ENCODE measurements at regions not wholly inside any gene's neighbourhood (a gene's known extent, or its start where the extent isn't known, plus 50 kb on each side); places are given as distances from the start of the nearest gene placed in this dataset.

DNA sequence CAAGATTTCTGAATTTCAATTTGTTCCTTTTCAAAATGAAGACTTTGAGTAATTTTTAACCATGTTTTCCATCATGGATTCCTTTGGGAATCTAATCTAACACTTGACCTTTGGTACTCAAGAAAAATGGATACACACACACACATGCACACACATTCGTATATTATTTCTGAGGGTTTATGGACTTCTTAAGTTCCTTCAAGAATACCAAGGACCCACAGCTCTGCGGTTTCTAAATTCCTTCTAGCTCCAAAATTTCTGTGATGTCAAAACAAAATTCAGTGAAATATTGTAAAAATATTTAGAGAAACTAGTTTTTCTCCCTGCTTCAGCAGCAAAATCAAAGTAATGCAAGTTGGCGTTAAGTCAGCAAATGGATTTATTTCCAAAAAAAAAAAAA lies 98.3 kb upstream of the FAM13C start:
- no peak overlapping the region for H3K27ac ChIP-seq (ENCODE audit: low read depth, low read length)
- H3K9ac ChIP-seq (replicated peaks in 1 of 4; ENCODE audit: extremely low read depth in 1 of 4, low read depth in 3 of 4, low read length in 3 of 4), result no peak overlapping the region
- H4K5ac ChIP-seq (ENCODE audit: insufficient read length, low read depth, low read length), result no peak overlapping the region
- H2BK20ac ChIP-seq (ENCODE audit: low read length), result no peak overlapping the region
- H3K4me1 ChIP-seq (replicated peaks in 1 of 4; ENCODE audit: control insufficient read depth in 3 of 4, insufficient read depth in 4 of 4, low read length in 3 of 4), result no peaks in the 10 kb centered on the region
- no peaks in the 10 kb centered on the region for H4K20me1 ChIP-seq (replicated peaks in 1 of 2; ENCODE audit: control insufficient read depth in 1 of 2, insufficient read depth in 2 of 2, low read length in 2 of 2)
- H2AK5ac ChIP-seq (ENCODE audit: low read depth, low read length), result no peak overlapping the region
- 96% methylated on average over 3 of the region's 3 CpGs; no CpG with 5 or more reads in 1 of the 2 experiments for WGBS, 2 experiments (ENCODE audit: extremely low coverage in 1 of 2, insufficient coverage in 1 of 2, insufficient read length in 1 of 2, insufficient replicate concordance in 2 of 2, low coverage in 1 of 2, low lambda C conversion rate in 2 of 2, missing lambda C conversion rate in 1 of 2)
- no peak overlapping the region for H2BK12ac ChIP-seq (ENCODE audit: low read depth, low read length)
- no peak overlapping the region for H4K91ac ChIP-seq (replicated peaks; ENCODE audit: insufficient read length, low read length)
- no peaks in the 10 kb centered on the region for H3K9me3 ChIP-seq (ENCODE audit: insufficient read depth in 2 of 2, low read depth in 1 of 2, low read length in 1 of 2)
- H3K14ac ChIP-seq (ENCODE audit: insufficient read length), result no peak overlapping the region
- H3K4me2 ChIP-seq (ENCODE audit: insufficient read depth in 1 of 2, low read depth in 2 of 2, low read length in 2 of 2), result no peak overlapping the region
- H3K79me2 ChIP-seq (ENCODE audit: control insufficient read depth in 1 of 2, insufficient read depth in 2 of 2, low read length in 2 of 2), result no peaks in the 10 kb centered on the region
- POLR2A ChIA-PET (ENCODE audit: partially characterized antibody), result no interaction called here
- H3K4ac ChIP-seq (replicated peaks; ENCODE audit: insufficient read length, low read depth, low read length), result no peak overlapping the region
- H3K36me3 ChIP-seq (ENCODE audit: control insufficient read depth in 2 of 4, insufficient read depth in 4 of 4, low read length in 3 of 4), result no peaks in the 10 kb centered on the region
- H3K27me3 ChIP-seq (replicated peaks in 1 of 4; ENCODE audit: control insufficient read depth in 3 of 4, extremely low read depth in 1 of 4, insufficient read depth in 3 of 4, low read length in 3 of 4), result no peaks in the 10 kb centered on the region; a peak in 1 of 7 replicates
- H2BK120ac ChIP-seq (replicated peaks; ENCODE audit: low read depth, low read length), result no peak overlapping the region
- FAIRE-seq (no peak), DNase-seq (ENCODE audit: low read depth in 1 of 2, low spot score in 2 of 2) (no peak)
- no peaks in the 10 kb centered on the region; the same call in 1 of the 2 replicates for H3K23me2 ChIP-seq (ENCODE audit: low read depth, low read length)
- CTCF ChIA-PET (ENCODE audit: partially characterized antibody), result interaction anchor here (0.7 to 1.0 kb wide), 3 partner anchors 116 to 1251 kb away, joined by 3 read pairs; no protein-coding TSS in a partner anchor
- H2BK5ac ChIP-seq (ENCODE audit: low read depth, low read length), result no peak overlapping the region
- no peak overlapping the region for H3K18ac ChIP-seq (ENCODE audit: extremely low read depth, low read length)
- no peak overlapping the region for H3K56ac ChIP-seq (replicated peaks; ENCODE audit: insufficient read length, low read depth, low read length)
- no peak overlapping the region for H3K4me3 ChIP-seq (ENCODE audit: extremely low read depth in 1 of 4, insufficient read depth in 2 of 4, low read depth in 3 of 4, low read length in 4 of 4)
- no peak overlapping the region for H3K23ac ChIP-seq (ENCODE audit: insufficient read length)
- no peak overlapping the region for H2BK15ac ChIP-seq (ENCODE audit: low read length)
- no peaks in the 10 kb centered on the region for H3K79me1 ChIP-seq (ENCODE audit: low read depth, low read length)
- no peak overlapping the region for H2AFZ ChIP-seq (ENCODE audit: low read length)
- no peak overlapping the region for H4K8ac ChIP-seq (ENCODE audit: extremely low read depth, insufficient read depth, low read length)
- TF ChIP-seq, protein P1, sequence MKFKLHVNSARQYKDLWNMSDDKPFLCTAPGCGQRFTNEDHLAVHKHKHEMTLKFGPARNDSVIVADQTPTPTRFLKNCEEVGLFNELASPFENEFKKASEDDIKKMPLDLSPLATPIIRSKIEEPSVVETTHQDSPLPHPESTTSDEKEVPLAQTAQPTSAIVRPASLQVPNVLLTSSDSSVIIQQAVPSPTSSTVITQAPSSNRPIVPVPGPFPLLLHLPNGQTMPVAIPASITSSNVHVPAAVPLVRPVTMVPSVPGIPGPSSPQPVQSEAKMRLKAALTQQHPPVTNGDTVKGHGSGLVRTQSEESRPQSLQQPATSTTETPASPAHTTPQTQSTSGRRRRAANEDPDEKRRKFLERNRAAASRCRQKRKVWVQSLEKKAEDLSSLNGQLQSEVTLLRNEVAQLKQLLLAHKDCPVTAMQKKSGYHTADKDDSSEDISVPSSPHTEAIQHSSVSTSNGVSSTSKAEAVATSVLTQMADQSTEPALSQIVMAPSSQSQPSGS (IDR thresholded peaks at IDR 0.05; ENCODE audit: low read length), result no peak
- TF ChIP-seq GABPA (IDR thresholded peaks at IDR 0.05; ENCODE audit: borderline replicate concordance, insufficient read depth, low read length), result no peak
- no peak for TF ChIP-seq JUN (IDR thresholded peaks at IDR 0.05; ENCODE audit: low read depth, low read length)
- TF ChIP-seq SRF (IDR thresholded peaks at IDR 0.05; ENCODE audit: low read depth, low read length), result no peak
- no peak for TF ChIP-seq NRF1 (IDR thresholded peaks at IDR 0.05; ENCODE audit: low read depth, low read length)
- no peak for TF ChIP-seq SIRT6 (IDR thresholded peaks at IDR 0.05; ENCODE audit: low read length)
- no peak for TF ChIP-seq MAFK (IDR thresholded peaks at IDR 0.05; ENCODE audit: low read depth, low read length)
- TF ChIP-seq EP300 (IDR thresholded peaks at IDR 0.05; ENCODE audit: borderline replicate concordance in 1 of 2, low read depth in 2 of 2, low read length in 2 of 2), result no peak
- TF ChIP-seq EGR1 (IDR thresholded peaks at IDR 0.05; ENCODE audit: borderline replicate concordance, low read depth, low read length), result no peak
- TF ChIP-seq RXRA (IDR thresholded peaks at IDR 0.05; ENCODE audit: insufficient read depth, low read depth, low read length), result no peak
- TF ChIP-seq BCL11A (IDR thresholded peaks at IDR 0.05; ENCODE audit: low read depth in 2 of 2, low read length in 2 of 2), result no peak
- no peak for TF ChIP-seq ASH2L (IDR thresholded peaks at IDR 0.05; ENCODE audit: low read length)
- TF ChIP-seq TCF12 (IDR thresholded peaks at IDR 0.05; ENCODE audit: low read depth, low read length), result no peak
- no peak for TF ChIP-seq TAF1 (IDR thresholded peaks at IDR 0.05; ENCODE audit: low read depth, low read length)
